Amniotic epithelial cell (primary cell): ENCODE measurements at regions not wholly inside any gene's neighbourhood (a gene's known extent, or its start where the extent isn't known, plus 50 kb on each side); places are given as distances from the start of the nearest gene placed in this dataset.
"Not testable (repeated sequence)": the region's sequence is repeated elsewhere in the genome, so short reads cannot be mapped to it uniquely, and the experiment has no call there.

Source experiments
- DNase-seq: peaks from one replicate; pipeline ENCODE4 v3.0.0-alpha.2; 2010; ENCODE audit warnings: low read depth

DNA sequence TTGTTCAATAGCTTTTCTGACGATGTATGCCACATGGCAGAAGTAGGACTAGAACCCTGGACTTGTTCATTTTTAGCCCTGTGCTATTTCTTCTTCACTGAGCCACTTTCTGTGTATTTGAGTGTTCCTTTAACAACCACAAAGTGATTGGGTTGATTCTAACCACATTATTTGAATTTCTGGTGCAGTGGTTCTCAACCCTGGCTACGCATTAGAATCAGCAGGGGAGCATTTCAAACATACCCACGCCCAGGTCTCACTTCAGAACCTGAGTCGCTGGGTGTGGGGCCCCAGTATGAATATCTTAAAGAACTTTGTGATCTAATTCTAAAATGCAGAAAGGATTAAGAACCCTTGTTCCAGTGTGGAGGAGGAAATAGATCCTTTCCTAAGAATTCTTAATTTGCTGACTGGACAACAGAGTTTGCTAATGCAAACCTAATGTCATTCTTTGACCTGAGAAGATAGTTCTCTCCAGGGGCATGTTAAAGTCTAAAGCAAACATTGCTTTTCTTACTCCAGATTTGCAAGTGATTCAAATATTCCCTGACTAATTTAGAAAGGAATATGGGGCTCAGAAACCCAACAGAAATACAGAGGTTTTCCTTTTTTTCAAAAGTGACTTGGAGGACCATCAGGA lies 75.4 kb upstream of the GDNF start:
- DNase-seq = no peak

DNA sequence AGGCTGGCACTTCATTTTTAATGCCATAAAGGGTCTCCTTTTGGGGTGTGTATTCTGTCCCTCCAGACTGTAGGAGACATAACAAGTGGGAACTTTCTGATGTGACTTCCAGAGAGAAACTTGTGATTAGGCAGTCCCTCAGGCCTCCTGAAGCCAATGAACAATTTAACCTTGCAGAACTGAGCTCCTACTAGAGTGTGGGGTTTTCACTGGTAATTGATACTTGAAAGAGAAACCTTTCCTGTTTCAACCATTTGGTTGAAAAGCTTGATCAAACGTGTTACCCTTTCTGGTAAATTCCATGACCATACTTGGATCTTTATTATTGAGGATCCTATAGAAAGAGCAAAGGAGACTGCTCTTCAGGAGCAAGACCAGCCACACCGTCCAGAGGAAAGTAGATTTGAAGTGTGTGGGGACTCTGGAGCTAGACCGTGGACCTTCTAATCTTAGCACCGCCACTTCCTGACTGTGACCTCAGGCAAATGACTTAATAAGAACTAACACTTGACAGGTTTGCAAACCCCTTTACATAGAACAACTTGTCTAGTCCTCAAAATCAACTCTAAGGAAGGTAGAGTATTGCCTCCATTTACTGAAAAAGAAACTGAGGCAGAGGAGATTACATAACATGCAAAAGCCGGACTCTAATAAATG lies 69.9 kb upstream of the GDNF start:
- not testable (repeated sequence) for DNase-seq

DNA sequence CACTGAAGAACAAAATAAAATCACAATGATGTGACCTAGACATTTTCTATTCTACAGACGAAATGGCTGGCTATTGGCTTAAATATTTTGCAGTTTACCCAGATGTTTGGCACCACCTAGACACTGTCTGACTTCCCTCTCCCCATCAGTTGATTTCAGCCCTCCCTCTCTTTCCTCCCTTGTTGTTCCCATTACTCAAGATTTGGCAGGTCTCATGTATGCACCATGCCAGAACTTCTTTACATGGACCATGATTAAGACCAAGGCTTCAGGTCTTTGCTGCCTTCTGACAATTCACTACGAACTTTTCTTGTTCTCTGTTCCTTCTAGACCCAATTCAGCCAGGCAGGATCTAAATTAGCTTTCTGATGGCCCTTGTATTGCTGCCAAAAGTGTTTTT lies 66.6 kb upstream of the GDNF start:
- no peak for DNase-seq

DNA sequence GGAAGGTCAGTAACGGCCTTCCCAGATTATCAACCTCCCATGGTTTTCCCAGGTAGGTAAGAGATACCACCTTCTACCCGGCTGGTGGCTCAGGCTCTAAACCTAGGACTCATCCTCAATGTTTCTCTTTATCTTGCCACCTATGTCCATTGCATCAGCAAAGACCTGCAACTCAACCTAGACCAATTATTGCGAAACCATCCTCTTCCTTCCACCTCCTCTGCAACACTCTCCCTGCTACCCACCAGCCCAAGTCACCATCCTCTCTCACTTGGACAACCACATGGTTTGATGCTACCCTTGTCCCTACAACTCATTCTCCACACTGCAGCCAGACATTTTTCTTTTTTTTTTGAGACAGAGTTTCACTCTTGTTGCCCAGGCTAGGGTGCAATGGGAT lies 65.4 kb upstream of the GDNF start:
- DNase-seq = no peak

DNA sequence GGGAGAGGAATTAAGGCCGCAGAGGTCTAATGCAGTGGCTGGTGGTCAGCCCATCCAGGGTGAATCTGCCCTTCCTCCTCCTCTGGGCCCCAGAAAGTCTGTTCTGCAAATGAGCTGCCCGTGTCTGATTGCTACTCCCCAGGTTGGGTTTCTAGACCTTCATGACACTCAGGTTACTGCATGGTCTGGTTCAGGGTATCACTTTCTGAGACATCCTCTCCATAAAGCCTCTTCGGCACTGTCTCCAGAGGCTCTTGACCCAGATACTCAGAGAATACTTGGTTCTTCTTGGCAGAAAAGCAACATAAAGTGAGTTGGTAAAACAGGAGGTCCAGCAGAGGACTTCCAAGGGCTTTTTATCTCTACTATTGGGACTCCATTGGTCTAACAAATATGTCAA lies 62.5 kb upstream of the GDNF start:
- no peak for DNase-seq

DNA sequence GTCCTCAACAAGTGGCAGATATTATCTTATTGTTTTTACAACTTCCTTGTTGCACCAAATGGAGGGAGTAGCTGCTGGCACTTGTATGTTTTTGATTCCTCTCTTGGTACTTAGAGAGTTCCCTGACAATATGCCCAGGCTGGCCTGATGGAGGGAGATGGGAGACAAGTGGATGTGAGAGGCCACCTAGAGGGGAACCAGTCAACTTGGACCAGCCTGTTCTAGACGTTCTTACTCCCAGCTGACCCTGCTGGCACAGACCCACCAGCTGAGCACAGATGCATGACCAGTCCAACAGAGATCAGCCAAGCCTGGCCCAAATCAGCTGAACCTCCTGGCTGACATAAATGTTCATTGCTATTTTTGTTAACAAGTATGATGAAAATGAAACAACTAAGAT lies 60.9 kb upstream of the GDNF start:
- peak; percentile 30 for DNase-seq

DNA sequence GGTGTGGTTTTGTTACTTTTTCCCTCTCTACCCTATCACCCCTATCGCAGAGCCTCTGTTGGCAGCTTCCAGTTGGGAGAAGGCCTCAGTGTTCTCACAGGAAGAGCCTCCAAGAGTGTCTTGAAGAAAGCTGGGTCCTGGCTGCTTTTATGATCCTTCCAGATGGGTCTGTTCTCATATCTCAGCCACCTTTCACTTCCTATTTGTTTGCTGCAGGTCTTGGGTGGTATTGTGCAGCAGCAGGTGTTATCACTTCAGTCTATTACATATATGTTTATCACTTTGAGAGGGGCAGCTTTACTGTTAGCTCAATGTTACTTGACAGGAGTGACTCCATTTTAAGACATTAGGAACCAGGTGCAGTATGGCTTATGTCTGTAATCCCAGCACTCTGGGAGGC lies 59.2 kb upstream of the GDNF start:
- DNase-seq = no peak

DNA sequence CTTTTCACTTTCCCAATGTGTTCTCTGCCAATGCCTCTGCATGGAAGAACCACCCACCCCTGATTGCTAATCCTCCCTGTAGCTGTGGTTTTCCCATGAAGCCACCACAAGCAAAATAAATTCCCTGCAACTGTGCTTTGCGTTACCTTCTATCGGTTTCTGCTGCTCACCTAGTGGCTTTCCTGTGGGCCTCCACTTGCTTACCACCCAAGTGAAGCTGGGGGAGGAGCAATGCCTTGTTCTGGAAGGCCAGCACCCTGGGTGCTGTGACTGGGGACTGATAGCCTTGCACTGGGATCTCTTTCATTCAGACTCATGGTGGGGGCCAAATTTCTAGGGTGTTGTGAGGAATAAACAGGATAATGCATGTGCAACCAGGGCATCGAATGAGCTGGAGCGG lies 56.3 kb upstream of the GDNF start:
- DNase-seq = no peak

DNA sequence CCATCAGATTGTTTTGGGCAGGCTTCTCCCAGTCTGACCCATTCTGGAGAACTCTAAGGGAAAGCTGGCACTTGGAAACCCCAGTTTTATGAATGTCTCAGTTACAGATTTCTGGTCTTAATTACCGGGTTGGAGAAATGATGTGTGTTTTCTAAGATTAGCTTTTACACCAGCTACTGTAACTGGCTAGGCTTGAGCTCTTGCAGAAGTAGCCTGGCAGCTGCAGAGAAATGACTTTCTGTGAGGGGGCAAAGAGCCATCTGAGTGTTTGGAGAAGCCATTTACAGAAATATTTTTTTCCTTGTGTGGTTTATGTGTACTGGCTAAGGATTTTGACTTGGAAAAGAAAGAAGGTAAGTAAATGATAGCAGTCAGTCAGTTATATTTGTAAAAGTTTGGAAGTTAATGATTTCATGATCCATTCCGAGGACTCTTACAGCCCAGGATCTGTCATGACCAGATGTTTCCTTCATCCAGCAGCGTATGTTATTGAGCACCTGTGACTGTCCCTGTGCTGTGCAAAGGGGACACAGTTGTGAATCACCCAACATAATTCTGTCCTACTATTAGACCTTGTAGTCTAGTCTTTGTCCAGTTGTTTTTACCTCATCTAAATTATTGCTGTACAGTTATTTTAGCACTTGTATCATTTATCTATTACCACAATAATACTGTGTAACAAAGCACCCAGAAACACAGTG lies 53.7 kb upstream of the GDNF start:
- no peak for DNase-seq

DNA sequence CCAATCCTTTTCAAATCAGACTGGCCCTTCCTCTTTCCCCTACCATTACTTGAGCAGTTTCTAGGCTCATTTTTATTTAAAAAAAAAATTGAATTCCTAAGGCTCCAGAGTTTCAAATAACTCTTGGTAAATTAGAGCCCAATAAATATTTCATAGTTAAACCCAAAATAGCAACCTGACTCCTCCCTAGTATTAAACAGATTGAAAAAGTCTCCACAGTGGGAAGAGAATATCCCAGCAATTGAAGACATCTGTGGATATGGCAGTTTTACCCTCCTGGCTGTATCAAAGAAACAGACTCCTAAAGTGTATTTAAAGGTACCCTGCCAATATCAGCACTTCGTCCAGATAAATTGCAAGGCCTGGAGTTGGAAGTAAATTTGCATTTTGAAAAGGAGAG lies 52.7 kb upstream of the GDNF start:
- no peak for DNase-seq

DNA sequence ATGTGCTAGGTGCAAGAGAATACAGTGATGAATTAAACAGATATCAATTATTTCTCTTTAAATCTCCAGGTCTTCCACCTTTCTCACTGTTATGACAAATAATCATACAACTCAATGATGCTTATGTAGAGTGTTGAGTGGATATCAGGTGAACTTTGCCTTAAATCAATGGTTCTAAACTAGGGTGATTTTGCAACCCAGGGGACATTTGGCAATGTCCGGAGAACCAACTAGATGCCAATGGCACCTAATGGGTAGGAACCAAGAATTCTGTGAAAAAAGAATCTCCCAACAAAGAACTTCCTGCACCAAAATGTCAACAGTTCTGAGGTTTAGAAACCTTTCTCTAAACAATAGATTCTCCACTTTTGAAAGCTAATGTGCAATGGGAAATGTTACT lies 52.0 kb upstream of the GDNF start:
- DNase-seq = no peak

DNA sequence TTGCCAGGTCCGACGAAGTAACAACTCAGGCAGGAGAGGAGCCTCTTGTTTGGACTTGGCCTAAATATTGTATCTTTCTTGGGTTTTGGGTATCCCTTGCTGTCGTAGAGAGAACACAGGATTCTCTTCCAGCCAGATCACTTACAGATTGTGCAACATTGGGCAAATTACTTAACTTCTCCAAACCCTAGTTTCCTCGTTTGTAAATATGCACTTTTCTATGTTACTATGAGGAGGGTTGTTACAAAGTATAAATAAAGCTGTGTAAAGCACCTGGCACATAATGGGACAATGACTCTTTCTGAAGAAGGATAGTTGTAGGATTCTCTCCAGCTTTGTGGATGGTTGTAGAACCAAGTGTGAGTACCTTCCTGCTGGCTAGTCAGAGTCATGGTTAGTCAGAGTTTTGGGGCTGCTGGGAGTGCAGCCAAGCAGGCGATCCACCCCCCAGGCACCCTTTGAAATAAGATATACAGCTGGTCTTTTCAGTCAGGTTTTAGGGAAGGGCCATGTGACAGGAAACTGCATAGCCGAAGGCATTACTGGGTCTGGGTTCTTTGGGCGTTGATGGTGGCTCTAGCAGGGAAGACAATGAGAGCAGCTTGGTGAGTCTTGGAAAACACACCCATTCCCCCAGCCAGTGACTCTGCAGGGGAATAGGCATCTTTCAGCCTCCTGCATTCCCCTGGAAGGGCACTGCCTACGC lies 49.9 kb upstream of the GDNF start:
- DNase-seq = peak; percentile 24
